LNCaP clone FGC (cell line): ENCODE measurements at regions not wholly inside any gene's neighbourhood (a gene's known extent, or its start where the extent isn't known, plus 50 kb on each side); places are given as distances from the start of the nearest gene placed in this dataset.

Experiments
- DNase-seq: peaks from one replicate; pipeline ENCODE4 v3.0.0-alpha.2; 2011; ENCODE audit warnings: low read depth
- H3K4me3 ChIP-seq: 2 replicates; pipeline ENCODE4 v1.5.1; 2011; ENCODE audit warnings: mild to moderate bottlenecking, low read depth, low read length, control low read depth
- CTCF ChIP-seq: IDR thresholded peaks from 2 replicates; pipeline ENCODE4 v1.5.1; 2012; ENCODE audit warnings: mild to moderate bottlenecking; ENCODE audit not compliant: control insufficient read depth, insufficient read depth; ENCODE audit errors: extremely low read depth

- no peak for TF ChIP-seq CTCF
- H3K4me3 ChIP-seq, result no peak overlapping the region
- no peak for DNase-seq
These were observed 115.8 kb downstream of the TMEM130 start for GRCh38 chr7:98753989-98754479.

- no peak for DNase-seq
- TF ChIP-seq CTCF, result no peak
- H3K4me3 ChIP-seq, result no peak overlapping the region
These were observed 114.5 kb downstream of the TMEM130 start for GRCh38 chr7:98755138-98755898.

- DNase-seq, result no peak
- H3K4me3 ChIP-seq, result no peak overlapping the region
- no peak for TF ChIP-seq CTCF
These were observed 111.7 kb downstream of the TMEM130 start for GRCh38 chr7:98758157-98758556.

- no peak overlapping the region for H3K4me3 ChIP-seq
- no peak for DNase-seq
- TF ChIP-seq CTCF, result no peak
These were observed 109.6 kb downstream of the TMEM130 start for GRCh38 chr7:98760201-98760651.

GRCh38 chr7:98761225-98761624, 108.6 kb downstream of the TMEM130 start:
- no peak for DNase-seq
- H3K4me3 ChIP-seq, result no peak overlapping the region
- TF ChIP-seq CTCF, result no peak

- no peak overlapping the region for H3K4me3 ChIP-seq
- TF ChIP-seq CTCF, result no peak
- no peak for DNase-seq
These were observed 107.2 kb downstream of the TMEM130 start for GRCh38 chr7:98762620-98763019.

GRCh38 chr7:98763441-98763840, 106.4 kb downstream of the TMEM130 start:
- DNase-seq, result no peak
- TF ChIP-seq CTCF, result no peak
- H3K4me3 ChIP-seq, result no peak overlapping the region
